A549 (cell line): ENCODE measurements at regions not wholly inside any gene's neighbourhood (a gene's known extent, or its start where the extent isn't known, plus 50 kb on each side); places are given as distances from the start of the nearest gene placed in this dataset.
A peak's percentile ranks its signal among the peaks of the same experiment; 100 is the strongest.

ENCODE experiments used
- ATAC-seq, 2 experiments: fragments of 200-7000 bp in 1 of 2; fragments of >200 bp in 1 of 2; cut with Nextera tagmentation in 1 of 2; cut with Tn5 transposase in 1 of 2; 3 replicates each; pipeline versions ENCODE4 v1.8.0 to v1.9.1; 2018 to 2020; ENCODE audit warnings: mild to moderate bottlenecking in 1 of 2, moderate library complexity in 1 of 2
- CTCF ChIA-PET: fragments of 300-600 bp; sonication (Branson Sonifier 250); formaldehyde crosslinking; extraction: SDS; loops from one replicate; lab custom pipeline; 2021; ENCODE audit warnings: antibody characterized with exemption, inconsistent platforms; lab: Yijun Ruan, JAX
- POLR2A ChIA-PET: fragments of 350-600 bp; formaldehyde crosslinking; extraction: SDS; loops from one replicate; lab custom pipeline; 2021; ENCODE audit warnings: antibody characterized with exemption, inconsistent platforms; lab: Yijun Ruan, JAX
- DNase-seq, 2 experiments: peaks; one replicate each; pipeline versions ENCODE4 v3.0.0 to v3.0.0-alpha.2; 2011 to 2016; ENCODE audit warnings: low read depth in 1 of 2, low spot score in 1 of 2
- FAIRE-seq: peaks from 2 replicates; lab custom pipeline; 2011; peaks lifted over from hg19 to GRCh38; lab: Jason Lieb, UNC
- H3K27ac ChIP-seq, 2 experiments: fragments of >200 bp; sonication (Bioruptor Twin); formaldehyde crosslinking; 3 replicates each; pipeline ENCODE4 v1.5.1; 2016 to 2017
- H3K4me1 ChIP-seq: fragments of >200 bp; sonication (Bioruptor Twin); formaldehyde crosslinking; 3 replicates; pipeline ENCODE4 v1.6.1; 2016
- H3K4me2 ChIP-seq: fragments of >200 bp; sonication (Bioruptor Twin); formaldehyde crosslinking; 3 replicates; pipeline ENCODE4 v1.6.1; 2016
- H3K4me3 ChIP-seq: fragments of >200 bp; sonication (Bioruptor Twin); formaldehyde crosslinking; 3 replicates; pipeline ENCODE4 v1.5.1; 2016
- H3K9me3 ChIP-seq: fragments of >200 bp; sonication (Bioruptor Twin); formaldehyde crosslinking; 3 replicates; pipeline ENCODE4 v1.6.1; 2016
- CBX8 ChIP-seq: fragments of 200-600 bp; sonication (generic); IDR thresholded peaks from 2 replicates; pipeline ENCODE4 v1.6.1; 2016
- CEBPB ChIP-seq, 2 experiments: fragments of >200 bp in 1 of 2; sonication (Bioruptor Twin) in 1 of 2; formaldehyde crosslinking in 1 of 2; IDR thresholded peaks; 2 replicates each; pipeline ENCODE4 v1.6.1; 2012 to 2016
- CTCF ChIP-seq: fragments of >200 bp; sonication (Bioruptor Twin); formaldehyde crosslinking; IDR thresholded peaks from 3 replicates; pipeline ENCODE4 v1.5.1; 2016
- EHMT2 ChIP-seq: fragments of 200-600 bp; sonication (generic); IDR thresholded peaks from 2 replicates; pipeline ENCODE4 v1.6.1; 2016; ENCODE audit warnings: antibody characterized with exemption, low read depth, mild to moderate bottlenecking, moderate library complexity
- FOSB ChIP-seq: fragments of 250-450 bp; sonication (Bioruptor Pico); IDR thresholded peaks from 2 replicates; pipeline ENCODE4 v1.5.0; 2020; ENCODE audit warnings: mild to moderate bottlenecking, moderate library complexity
- FOXS1 ChIP-seq: fragments of 250-450 bp; sonication (Bioruptor Pico); IDR thresholded peaks from 2 replicates; pipeline ENCODE4 v1.5.0; 2020; ENCODE audit warnings: mild to moderate bottlenecking, moderate library complexity
- GATA3 ChIP-seq: IDR thresholded peaks from 2 replicates; pipeline ENCODE4 v1.6.1; 2012; ENCODE audit warnings: borderline replicate concordance
- HDAC2 ChIP-seq: fragments of 200-600 bp; sonication (generic); IDR thresholded peaks from 2 replicates; pipeline ENCODE4 v1.6.1; 2016
- HES2 ChIP-seq: fragments of >200 bp; sonication (Bioruptor Twin); formaldehyde crosslinking; IDR thresholded peaks from 2 replicates; pipeline ENCODE4 v1.6.1; 2016
- HEYL ChIP-seq: fragments of 250-450 bp; sonication (Bioruptor Pico); IDR thresholded peaks from 2 replicates; pipeline ENCODE4 v1.8.0; 2021; ENCODE audit warnings: mild to moderate bottlenecking, moderate library complexity
- JUN ChIP-seq, 2 experiments: fragments of >200 bp; sonication (Bioruptor Twin); formaldehyde crosslinking; IDR thresholded peaks; 2 replicates in 1 of 2; 3 replicates in 1 of 2; pipeline ENCODE4 v1.6.1; 2016 to 2017
- KDM5A ChIP-seq: fragments of 200-600 bp; sonication (generic); IDR thresholded peaks from 2 replicates; pipeline ENCODE4 v1.6.1; 2016; ENCODE audit warnings: antibody characterized with exemption, mild to moderate bottlenecking
- MAZ ChIP-seq: fragments of 150-350 bp; IDR thresholded peaks from 2 replicates; pipeline ENCODE4 v1.6.1; 2014; ENCODE audit warnings: antibody characterized with exemption, low read depth, low read length, borderline replicate concordance
- MYC ChIP-seq: IDR thresholded peaks from 2 replicates; pipeline ENCODE4 v1.6.1; 2012; ENCODE audit warnings: mild to moderate bottlenecking, inconsistent platforms, low read length, improper control_type of control experiment, borderline replicate concordance
- NFE2L2 ChIP-seq: fragments of 150-350 bp; conservative IDR thresholded peaks from 2 replicates; pipeline ENCODE4 v1.6.1; 2014; ENCODE audit warnings: low read length
- NR3C1 ChIP-seq: fragments of >200 bp; sonication (Bioruptor Twin); formaldehyde crosslinking; IDR thresholded peaks from 3 replicates; pipeline ENCODE4 v1.6.1; 2017
- POLR2AphosphoS2 ChIP-seq: conservative IDR thresholded peaks from 2 replicates; pipeline ENCODE4 v1.6.1; 2012; ENCODE audit warnings: low read length, improper control_type of control experiment, inconsistent platforms
- SREBF2 ChIP-seq: fragments of 450-650 bp; IDR thresholded peaks from 2 replicates; pipeline ENCODE4 v1.6.1; 2014; ENCODE audit warnings: mild to moderate bottlenecking, moderate library complexity
- WGBS: methylation state at CpG from one replicate; pipeline ENCODE4 v1.1.6; 2017; ENCODE audit errors: missing lambda C conversion rate; 5-methylcytosine and 5-hydroxymethylcytosine counted together
- TF ChIP-seq, protein P1 (sequence below): fragments of 450-650 bp; IDR thresholded peaks from 2 replicates; pipeline ENCODE4 v1.6.1; 2014; ENCODE audit warnings: antibody characterized with exemption
- TF ChIP-seq, protein P2 (sequence below): fragments of 250-450 bp; sonication (Bioruptor Pico); IDR thresholded peaks from 2 replicates; pipeline ENCODE4 v1.5.0; 2021; ENCODE audit warnings: mild to moderate bottlenecking, moderate library complexity, borderline replicate concordance
- TF ChIP-seq, protein P3 (sequence below): IDR thresholded peaks from 2 replicates; pipeline ENCODE4 v1.6.1; 2012

GRCh38 chr6:108744996-108745395 lies 103.2 kb upstream of the ARMC2 start:
- POLR2A ChIA-PET = no interaction called here
- H3K4me3 ChIP-seq = no peak overlapping the region
- H3K27ac ChIP-seq = no peak overlapping the region
- H3K4me1 ChIP-seq = peaks cover 15% of the 10 kb centered on the region; the same call in 1 of the 3 replicates
- peak overlapping the region; percentile 19; the same call in 1 of the 3 replicates for H3K4me2 ChIP-seq
- TF ChIP-seq GATA3 (no peak), CBX8 (no peak), CEBPB (IDR thresholded peaks at IDR 0.05) (no peak), FOSB (CRISPR knock-in tag) (no peak), MYC (no peak), SREBF2 (no peak), EHMT2 (no peak), HDAC2 (no peak), POLR2AphosphoS2 (no peak), FOXS1 (no peak), HEYL (no peak), MAZ (no peak)
- TF ChIP-seq, protein P1, sequence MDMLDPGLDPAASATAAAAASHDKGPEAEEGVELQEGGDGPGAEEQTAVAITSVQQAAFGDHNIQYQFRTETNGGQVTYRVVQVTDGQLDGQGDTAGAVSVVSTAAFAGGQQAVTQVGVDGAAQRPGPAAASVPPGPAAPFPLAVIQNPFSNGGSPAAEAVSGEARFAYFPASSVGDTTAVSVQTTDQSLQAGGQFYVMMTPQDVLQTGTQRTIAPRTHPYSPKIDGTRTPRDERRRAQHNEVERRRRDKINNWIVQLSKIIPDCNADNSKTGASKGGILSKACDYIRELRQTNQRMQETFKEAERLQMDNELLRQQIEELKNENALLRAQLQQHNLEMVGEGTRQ = no peak
- TF ChIP-seq, protein P2, sequence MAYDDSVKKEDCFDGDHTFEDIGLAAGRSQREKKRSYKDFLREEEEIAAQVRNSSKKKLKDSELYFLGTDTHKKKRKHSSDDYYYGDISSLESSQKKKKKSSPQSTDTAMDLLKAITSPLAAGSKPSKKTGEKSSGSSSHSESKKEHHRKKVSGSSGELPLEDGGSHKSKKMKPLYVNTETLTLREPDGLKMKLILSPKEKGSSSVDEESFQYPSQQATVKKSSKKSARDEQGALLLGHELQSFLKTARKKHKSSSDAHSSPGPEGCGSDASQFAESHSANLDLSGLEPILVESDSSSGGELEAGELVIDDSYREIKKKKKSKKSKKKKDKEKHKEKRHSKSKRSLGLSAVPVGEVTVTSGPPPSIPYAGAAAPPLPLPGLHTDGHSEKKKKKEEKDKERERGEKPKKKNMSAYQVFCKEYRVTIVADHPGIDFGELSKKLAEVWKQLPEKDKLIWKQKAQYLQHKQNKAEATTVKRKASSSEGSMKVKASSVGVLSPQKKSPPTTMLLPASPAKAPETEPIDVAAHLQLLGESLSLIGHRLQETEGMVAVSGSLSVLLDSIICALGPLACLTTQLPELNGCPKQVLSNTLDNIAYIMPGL (CRISPR knock-in tag) = no peak
- DNase-seq = no peak
- no peak for FAIRE-seq
- CTCF ChIA-PET = interaction anchor here (0.9 kb wide), 1 partner anchor 148 kb away, joined by 3 read pairs; no protein-coding TSS in a partner anchor
- no peaks in the 10 kb centered on the region for H3K9me3 ChIP-seq
- WGBS = 68% methylated on average over 4 of the region's 5 CpGs
- no peak for ATAC-seq

- POLR2A ChIA-PET = no interaction called here
- H3K4me2 ChIP-seq = no peak overlapping the region
- FAIRE-seq = no peak
- no peak for ATAC-seq
- TF ChIP-seq CEBPB (IDR thresholded peaks at IDR 0.05) = no peak
- TF ChIP-seq SREBF2 = no peak
- no peak for TF ChIP-seq JUN (IDR thresholded peaks at IDR 0.05)
- TF ChIP-seq POLR2AphosphoS2 = no peak
- TF ChIP-seq, protein P1 = no peak
- TF ChIP-seq NFE2L2 = no peak
- no peak for TF ChIP-seq CTCF
- no peak for TF ChIP-seq HES2
- TF ChIP-seq KDM5A = no peak
- TF ChIP-seq, protein P3, sequence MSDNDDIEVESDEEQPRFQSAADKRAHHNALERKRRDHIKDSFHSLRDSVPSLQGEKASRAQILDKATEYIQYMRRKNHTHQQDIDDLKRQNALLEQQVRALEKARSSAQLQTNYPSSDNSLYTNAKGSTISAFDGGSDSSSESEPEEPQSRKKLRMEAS = no peak
- no peak for TF ChIP-seq FOXS1
- no peak for TF ChIP-seq NR3C1
- TF ChIP-seq, all 56 proteins: peak for 0
- no peak overlapping the region for H3K27ac ChIP-seq
- CTCF ChIA-PET = interaction anchor here (1.1 kb wide), 1 partner anchor 8 kb away, joined by 3 read pairs; no protein-coding TSS in a partner anchor
- peaks cover 15% of the 10 kb centered on the region; the same call in 1 of the 3 replicates for H3K4me1 ChIP-seq
- WGBS = 95% methylated on average over 2 of the region's 2 CpGs
- H3K4me3 ChIP-seq = no peak overlapping the region
- DNase-seq = no peak
- H3K9me3 ChIP-seq = no peaks in the 10 kb centered on the region
Measured at GRCh38 chr6:108745664-108746336, 102.4 kb upstream of the ARMC2 start.
